SU-DHL-6 (cell line): ENCODE measurements at regions not wholly inside any gene's neighbourhood (a gene's known extent, or its start where the extent isn't known, plus 50 kb on each side); places are given as distances from the start of the nearest gene placed in this dataset.

Source experiments
- EZH2phosphoT487 ChIP-seq: fragments of 200-600 bp; sonication (generic), shearing (Covaris generic); conservative IDR thresholded peaks from 2 replicates; pipeline ENCODE4 v1.6.1; 2018; ENCODE audit warnings: mild to moderate bottlenecking, antibody characterized with exemption, low read length, moderate library complexity, mixed read lengths
- TF ChIP-seq, protein P1 (sequence below): fragments of 200-600 bp; sonication (generic); IDR thresholded peaks from one replicate; pipeline ENCODE4 v1.5.1; 2017; ENCODE audit warnings: antibody characterized with exemption, mild to moderate bottlenecking, low read length, moderate library complexity; ENCODE audit not compliant: insufficient read depth, poor library complexity, severe bottlenecking

- TF ChIP-seq, protein P1, sequence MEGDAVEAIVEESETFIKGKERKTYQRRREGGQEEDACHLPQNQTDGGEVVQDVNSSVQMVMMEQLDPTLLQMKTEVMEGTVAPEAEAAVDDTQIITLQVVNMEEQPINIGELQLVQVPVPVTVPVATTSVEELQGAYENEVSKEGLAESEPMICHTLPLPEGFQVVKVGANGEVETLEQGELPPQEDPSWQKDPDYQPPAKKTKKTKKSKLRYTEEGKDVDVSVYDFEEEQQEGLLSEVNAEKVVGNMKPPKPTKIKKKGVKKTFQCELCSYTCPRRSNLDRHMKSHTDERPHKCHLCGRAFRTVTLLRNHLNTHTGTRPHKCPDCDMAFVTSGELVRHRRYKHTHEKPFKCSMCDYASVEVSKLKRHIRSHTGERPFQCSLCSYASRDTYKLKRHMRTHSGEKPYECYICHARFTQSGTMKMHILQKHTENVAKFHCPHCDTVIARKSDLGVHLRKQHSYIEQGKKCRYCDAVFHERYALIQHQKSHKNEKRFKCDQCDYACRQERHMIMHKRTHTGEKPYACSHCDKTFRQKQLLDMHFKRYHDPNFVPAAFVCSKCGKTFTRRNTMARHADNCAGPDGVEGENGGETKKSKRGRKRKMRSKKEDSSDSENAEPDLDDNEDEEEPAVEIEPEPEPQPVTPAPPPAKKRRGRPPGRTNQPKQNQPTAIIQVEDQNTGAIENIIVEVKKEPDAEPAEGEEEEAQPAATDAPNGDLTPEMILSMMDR: no peak
- no peak for TF ChIP-seq EZH2phosphoT487
These were observed 705.9 kb upstream of the AGA start for GRCh38 chr4:178148106-178148505.
